H1 (cell line): ENCODE measurements at regions not wholly inside any gene's neighbourhood (a gene's known extent, or its start where the extent isn't known, plus 50 kb on each side); places are given as distances from the start of the nearest gene placed in this dataset.

Source experiments
- CTCF ChIA-PET: fragments of 300-600 bp; sonication (Branson Sonifier 250); formaldehyde crosslinking; loops from one replicate; lab custom pipeline; 2021; ENCODE audit not compliant: partially characterized antibody; lab: Charles Lee
- POLR2A ChIA-PET: fragments of 300-600 bp; sonication (Branson Sonifier 250); formaldehyde crosslinking; loops from one replicate; lab custom pipeline; 2021; ENCODE audit warnings: inconsistent platforms; ENCODE audit not compliant: partially characterized antibody; lab: Charles Lee
- DNase-seq, 2 experiments: peaks; one replicate each; pipeline versions ENCODE4 v3.0.0 to v3.0.0-alpha.2; 2010 to 2022; ENCODE audit warnings: low spot score in 2 of 2, low read depth in 1 of 2, mixed read lengths in 1 of 2
- FAIRE-seq: peaks from 2 replicates; lab custom pipeline; 2011; peaks lifted over from hg19 to GRCh38; lab: Jason Lieb, UNC
- H2AFZ ChIP-seq: 2 replicates; pipeline ENCODE4 v1.8.1; 2012; ENCODE audit warnings: low read length, inconsistent platforms
- H2AK5ac ChIP-seq: 2 replicates; pipeline ENCODE4 v1.6.1; 2013; ENCODE audit warnings: low read depth, low read length
- H2BK120ac ChIP-seq: replicated peaks from 2 replicates; pipeline ENCODE3; 2013; ENCODE audit warnings: low read depth, low read length, inconsistent platforms
- H2BK12ac ChIP-seq: 2 replicates; pipeline ENCODE4 v1.6.1; 2013; ENCODE audit warnings: low read depth, low read length
- H2BK15ac ChIP-seq: 2 replicates; pipeline ENCODE4 v1.6.1; 2013; ENCODE audit warnings: low read length
- H2BK20ac ChIP-seq: 2 replicates; pipeline ENCODE4 v1.6.1; 2013; ENCODE audit warnings: low read length
- H2BK5ac ChIP-seq: 2 replicates; pipeline ENCODE4 v1.6.1; 2013; ENCODE audit warnings: low read depth, low read length
- H3K14ac ChIP-seq: 2 replicates; pipeline ENCODE4 v1.6.1; 2013; ENCODE audit warnings: inconsistent platforms; ENCODE audit not compliant: insufficient read length
- H3K18ac ChIP-seq: 2 replicates; pipeline ENCODE4 v1.6.1; 2013; ENCODE audit warnings: low read length; ENCODE audit errors: extremely low read depth
- H3K23ac ChIP-seq: 2 replicates; pipeline ENCODE4 v1.6.1; 2013; ENCODE audit warnings: inconsistent platforms; ENCODE audit not compliant: insufficient read length
- H3K23me2 ChIP-seq: 2 replicates; pipeline ENCODE4 v1.6.1; 2013; ENCODE audit warnings: low read depth, low read length
- H3K27ac ChIP-seq: 2 replicates; pipeline ENCODE4 v1.6.1; 2011; ENCODE audit warnings: low read depth, low read length, inconsistent platforms
- H3K27me3 ChIP-seq, 4 experiments: replicated peaks in 1 of 4; 1 replicate in 1 of 4; 2 replicates in 3 of 4; pipeline versions ENCODE4 v1.6.1 to v1.8.1; 2011 to 2013; ENCODE audit warnings: low read length in 3 of 4, mild to moderate bottlenecking in 3 of 4, inconsistent platforms in 2 of 4, mixed read lengths in 2 of 4, moderate library complexity in 1 of 4; ENCODE audit not compliant: control insufficient read depth in 3 of 4, insufficient read depth in 3 of 4; ENCODE audit errors: extremely low read depth in 1 of 4
- H3K36me3 ChIP-seq, 4 experiments: 2 replicates each; pipeline versions ENCODE4 v1.6.1 to v1.8.1; 2011 to 2013; ENCODE audit warnings: mild to moderate bottlenecking in 4 of 4, low read length in 3 of 4, moderate library complexity in 2 of 4, control low read depth in 1 of 4, inconsistent platforms in 1 of 4; ENCODE audit not compliant: insufficient read depth in 4 of 4, control insufficient read depth in 2 of 4
- H3K4ac ChIP-seq: replicated peaks from 2 replicates; pipeline ENCODE3; 2013; ENCODE audit warnings: low read length, low read depth, mixed read lengths, inconsistent platforms; ENCODE audit not compliant: insufficient read length
- H3K4me1 ChIP-seq, 4 experiments: replicated peaks in 1 of 4; 1 replicate in 1 of 4; 2 replicates in 3 of 4; pipeline versions ENCODE4 v1.6.1 to v1.8.1; 2011 to 2013; ENCODE audit warnings: low read length in 3 of 4, inconsistent platforms in 2 of 4, mixed read lengths in 1 of 4; ENCODE audit not compliant: insufficient read depth in 4 of 4, control insufficient read depth in 3 of 4
- H3K4me2 ChIP-seq, 2 experiments: 2 replicates each; pipeline versions ENCODE4 v1.6.1 to v1.8.1; 2011 to 2013; ENCODE audit warnings: low read depth in 2 of 2, low read length in 2 of 2, control low read depth in 1 of 2, inconsistent platforms in 1 of 2, mild to moderate bottlenecking in 1 of 2; ENCODE audit not compliant: insufficient read depth in 1 of 2
- H3K4me3 ChIP-seq, 4 experiments: fragments of 200-600, 300-600 bp in 1 of 4; sonication (generic), shearing (Covaris generic), sonication (Bioruptor Twin) in 1 of 4; 2 replicates each; pipeline versions ENCODE4 v1.5.1 to v1.8.1; 2011 to 2016; ENCODE audit warnings: low read length in 4 of 4, low read depth in 3 of 4, control low read depth in 2 of 4, inconsistent platforms in 2 of 4, mild to moderate bottlenecking in 2 of 4, mixed read lengths in 1 of 4, moderate library complexity in 1 of 4; ENCODE audit not compliant: insufficient read depth in 2 of 4; ENCODE audit errors: extremely low read depth in 1 of 4
- H3K56ac ChIP-seq: replicated peaks from 2 replicates; pipeline ENCODE3; 2013; ENCODE audit warnings: low read depth, mild to moderate bottlenecking, mixed read lengths, low read length, inconsistent platforms; ENCODE audit not compliant: insufficient read length
- H3K79me1 ChIP-seq: 2 replicates; pipeline ENCODE4 v1.6.1; 2013; ENCODE audit warnings: low read depth, low read length, control low read depth
- H3K79me2 ChIP-seq, 2 experiments: 2 replicates each; pipeline versions ENCODE4 v1.6.1 to v1.8.1; 2012 to 2013; ENCODE audit warnings: low read length in 2 of 2, mild to moderate bottlenecking in 2 of 2, inconsistent platforms in 1 of 2; ENCODE audit not compliant: insufficient read depth in 2 of 2, control insufficient read depth in 1 of 2
- H3K9ac ChIP-seq, 4 experiments: replicated peaks in 1 of 4; 1 replicate in 1 of 4; 2 replicates in 3 of 4; pipeline versions ENCODE4 v1.6.1 to v1.8.1; 2011 to 2013; ENCODE audit warnings: low read depth in 3 of 4, low read length in 3 of 4, control low read depth in 2 of 4, mild to moderate bottlenecking in 2 of 4, moderate library complexity in 2 of 4, inconsistent platforms in 1 of 4; ENCODE audit errors: extremely low read depth in 1 of 4
- H3K9me3 ChIP-seq, 2 experiments: 2 replicates each; pipeline versions ENCODE4 v1.6.1 to v1.8.1; 2012 to 2013; ENCODE audit warnings: mild to moderate bottlenecking in 2 of 2, moderate library complexity in 2 of 2, control low read depth in 1 of 2, inconsistent platforms in 1 of 2, low read depth in 1 of 2, low read length in 1 of 2, mixed read lengths in 1 of 2; ENCODE audit not compliant: insufficient read depth in 2 of 2
- H4K20me1 ChIP-seq, 2 experiments: replicated peaks in 1 of 2; 2 replicates each; pipeline versions ENCODE3 to v1.8.1; 2011 to 2013; ENCODE audit warnings: inconsistent platforms in 2 of 2, low read length in 2 of 2, mild to moderate bottlenecking in 1 of 2; ENCODE audit not compliant: insufficient read depth in 2 of 2, control insufficient read depth in 1 of 2
- H4K5ac ChIP-seq: 2 replicates; pipeline ENCODE4 v1.6.1; 2013; ENCODE audit warnings: low read length, low read depth, mixed read lengths, inconsistent platforms; ENCODE audit not compliant: insufficient read length
- H4K8ac ChIP-seq: 2 replicates; pipeline ENCODE4 v1.8.0; 2013; ENCODE audit warnings: mild to moderate bottlenecking, moderate library complexity, low read length, inconsistent platforms; ENCODE audit not compliant: insufficient read depth; ENCODE audit errors: extremely low read depth
- H4K91ac ChIP-seq: replicated peaks from 2 replicates; pipeline ENCODE3; 2013; ENCODE audit warnings: low read length, mixed read lengths, inconsistent platforms; ENCODE audit not compliant: insufficient read length
- HDAC2 ChIP-seq, 2 experiments: fragments of 300-600 bp in 1 of 2; sonication (generic) in 1 of 2; IDR thresholded peaks; 2 replicates each; pipeline ENCODE4 v1.6.1; 2011 to 2012; ENCODE audit warnings: low read depth in 2 of 2, low read length in 2 of 2, mild to moderate bottlenecking in 2 of 2, moderate library complexity in 2 of 2, borderline replicate concordance in 1 of 2, inconsistent platforms in 1 of 2
- KDM1A ChIP-seq: fragments of 200-600, 300-600 bp; sonication (generic); IDR thresholded peaks from 2 replicates; pipeline ENCODE4 v1.7.1; 2016; ENCODE audit warnings: mild to moderate bottlenecking, low read length, borderline replicate concordance
- KDM5A ChIP-seq: fragments of 200-600 bp; IDR thresholded peaks from 2 replicates; pipeline ENCODE4 v1.7.1; 2012; ENCODE audit warnings: mild to moderate bottlenecking, low read length, inconsistent platforms, mixed read lengths
- MAX ChIP-seq: IDR thresholded peaks from 2 replicates; pipeline ENCODE4 v1.6.1; 2012; ENCODE audit warnings: inconsistent platforms
- RFX5 ChIP-seq: IDR thresholded peaks from 2 replicates; pipeline ENCODE4 v1.6.1; 2011; ENCODE audit warnings: low read depth, low read length, improper control_type of control experiment, borderline replicate concordance
- RNF2 ChIP-seq: fragments of 200-900, 300-1000 bp; sonication (generic); IDR thresholded peaks from 2 replicates; pipeline ENCODE4 v1.7.1; 2016; ENCODE audit warnings: borderline replicate concordance, low read depth, mild to moderate bottlenecking, antibody characterized with exemption, low read length; ENCODE audit not compliant: poor library complexity, severe bottlenecking; ENCODE audit errors: missing control alignments
- SIN3A ChIP-seq, 2 experiments: IDR thresholded peaks in 1 of 2; conservative IDR thresholded peaks in 1 of 2; 2 replicates each; pipeline ENCODE4 v1.6.1; 2011 to 2012; ENCODE audit warnings: low read length in 2 of 2, improper control_type of control experiment in 1 of 2, low read depth in 1 of 2, mild to moderate bottlenecking in 1 of 2
- SIX5 ChIP-seq: IDR thresholded peaks from 2 replicates; pipeline ENCODE4 v1.6.1; 2011; ENCODE audit warnings: mild to moderate bottlenecking, low read depth, low read length
- TAF7 ChIP-seq: optimal IDR thresholded peaks from 2 replicates; pipeline ENCODE3; 2011; ENCODE audit warnings: low read depth, mild to moderate bottlenecking, inconsistent platforms, low read length, moderate library complexity, borderline replicate concordance
- TCF12 ChIP-seq: IDR thresholded peaks from 2 replicates; pipeline ENCODE4 v1.6.1; 2011; ENCODE audit warnings: low read depth, mild to moderate bottlenecking, low read length
- USF2 ChIP-seq: IDR thresholded peaks from 2 replicates; pipeline ENCODE4 v1.6.1; 2011; ENCODE audit warnings: low read length, improper control_type of control experiment
- WGBS, 2 experiments: shearing (Covaris generic) in 1 of 2; methylation state at CpG; one replicate each; pipeline versions ENCODE4 v1.1.6 to v1.1.7; 2013 to 2015; ENCODE audit warnings: low lambda C conversion rate in 2 of 2, mixed read lengths in 2 of 2, inconsistent platforms in 1 of 2, low coverage in 1 of 2, missing lambda C conversion rate in 1 of 2; ENCODE audit not compliant: insufficient replicate concordance in 2 of 2, insufficient coverage in 1 of 2, insufficient read length in 1 of 2; ENCODE audit errors: extremely low coverage in 1 of 2, missing lambda C conversion rate in 1 of 2; 5-methylcytosine and 5-hydroxymethylcytosine counted together

GRCh38 chr6:6915813-6916547 lies 191.8 kb upstream of the RREB1 start:
- no peak overlapping the region for H3K14ac ChIP-seq
- H3K9me3 ChIP-seq: no peaks in the 10 kb centered on the region
- H3K18ac ChIP-seq: no peak overlapping the region
- WGBS, 2 experiments: 89% methylated on average over 9 of the region's 9 CpGs; no CpG with 5 or more reads in 1 of the 2 experiments
- no peak overlapping the region for H2BK120ac ChIP-seq
- H3K4ac ChIP-seq: no peak overlapping the region
- H3K79me1 ChIP-seq: no peaks in the 10 kb centered on the region
- ChIA-PET POLR2A (no interaction called here), CTCF (interaction anchor here (0.6 to 3.7 kb wide), 7 partner anchors 35 to 239 kb away, joined by 3 to 20 read pairs (median 4); no protein-coding TSS in a partner anchor)
- no peaks in the 10 kb centered on the region for H4K20me1 ChIP-seq
- no peak overlapping the region for H2BK12ac ChIP-seq
- H3K4me1 ChIP-seq: no peaks in the 10 kb centered on the region; a peak in 1 of 7 replicates
- H3K9ac ChIP-seq: no peak overlapping the region
- no peaks in the 10 kb centered on the region for H3K79me2 ChIP-seq
- H4K91ac ChIP-seq: no peak overlapping the region
- no peak overlapping the region for H4K5ac ChIP-seq
- H3K27me3 ChIP-seq: no peaks in the 10 kb centered on the region; a peak in 1 of 7 replicates
- FAIRE-seq (no peak), DNase-seq (no peak)
- no peak overlapping the region for H3K56ac ChIP-seq
- H3K23me2 ChIP-seq: no peaks in the 10 kb centered on the region
- no peak overlapping the region for H2AK5ac ChIP-seq
- H2BK20ac ChIP-seq: no peak overlapping the region
- no peaks in the 10 kb centered on the region for H3K36me3 ChIP-seq
- H4K8ac ChIP-seq: no peak overlapping the region
- no peak overlapping the region for H3K23ac ChIP-seq
- no peak overlapping the region for H2BK15ac ChIP-seq
- H2AFZ ChIP-seq: peak overlapping the region; percentile 81
- H3K4me3 ChIP-seq: no peak overlapping the region
- no peak overlapping the region for H3K4me2 ChIP-seq
- H3K27ac ChIP-seq: no peak overlapping the region
- H2BK5ac ChIP-seq: no peak overlapping the region
- TF ChIP-seq TCF12: no peak
- TF ChIP-seq KDM1A: no peak
- TF ChIP-seq KDM5A: no peak
- TF ChIP-seq RNF2: no peak
- no peak for TF ChIP-seq USF2
- TF ChIP-seq MAX: no peak
- no peak for TF ChIP-seq RFX5
- TF ChIP-seq TAF7: no peak
- no peak for TF ChIP-seq HDAC2 (IDR thresholded peaks at IDR 0.05; ENCODE audit: borderline replicate concordance in 1 of 2, low read depth in 2 of 2, low read length in 2 of 2)
- TF ChIP-seq SIX5: no peak
- no peak for TF ChIP-seq SIN3A (conservative IDR thresholded peaks at IDR 0.05 in 1 of 2, IDR thresholded peaks at IDR 0.05 in 1 of 2; ENCODE audit: low read depth in 1 of 2, low read length in 2 of 2)
